AG09319 (cell line): ENCODE measurements at regions not wholly inside any gene's neighbourhood (a gene's known extent, or its start where the extent isn't known, plus 50 kb on each side); places are given as distances from the start of the nearest gene placed in this dataset.

Experiments used
- DNase-seq: peaks from one replicate; pipeline ENCODE4 v3.0.0-alpha.2; 2010; ENCODE audit warnings: low read depth; ENCODE audit errors: extremely low read depth
- CTCF ChIP-seq: IDR thresholded peaks from 2 replicates; pipeline ENCODE4 v1.5.1; 2011; ENCODE audit warnings: low read depth, mild to moderate bottlenecking, inconsistent platforms, low read length, moderate library complexity

- TF ChIP-seq CTCF = no peak
- DNase-seq = no peak
These were observed 144.4 kb downstream of the KCNRG start for GRCh38 chr13:50159607-50160006.

GRCh38 chr13:50161052-50161451, 145.8 kb downstream of the KCNRG start:
- TF ChIP-seq CTCF = no peak
- peak; percentile 5 for DNase-seq

- no peak for TF ChIP-seq CTCF
- DNase-seq = no peak
These were observed 146.8 kb downstream of the KCNRG start for GRCh38 chr13:50162001-50162400.

- TF ChIP-seq CTCF = no peak
- no peak for DNase-seq
These were observed 147.3 kb downstream of the KCNRG start for GRCh38 chr13:50162567-50162966.

- DNase-seq = no peak
- TF ChIP-seq CTCF = no peak
These were observed 152.1 kb downstream of the KCNRG start for GRCh38 chr13:50167224-50167947.

GRCh38 chr13:50167967-50168366, 152.7 kb downstream of the KCNRG start:
- DNase-seq = no peak
- no peak for TF ChIP-seq CTCF

- DNase-seq = no peak
- TF ChIP-seq CTCF = no peak
These were observed 153.5 kb downstream of the KCNRG start for GRCh38 chr13:50168786-50169185.
